ENCODE measurements at regions not wholly inside any gene's neighbourhood (a gene's known extent, or its start where the extent isn't known, plus 50 kb on each side); places are given as distances from the start of the nearest gene placed in this dataset.
"Not testable (repeated sequence)": the region's sequence is repeated elsewhere in the genome, so short reads cannot be mapped to it uniquely, and the experiment has no call there.

GRCh38 chr4:58406762-58407161 lies 1296.6 kb upstream of the IGFBP7 start:
- DNase-seq, result no peak

GRCh38 chr4:58368221-58368620 lies 1258.0 kb upstream of the IGFBP7 start:
- DNase-seq, result no peak

GRCh38 chr4:58360354-58361133 lies 1250.4 kb upstream of the IGFBP7 start:
- DNase-seq, result no peak

- no peak for DNase-seq
Observed at GRCh38 chr4:58359590-58359989, 1249.4 kb upstream of the IGFBP7 start.

- no peak for DNase-seq
Observed at GRCh38 chr4:58357947-58358346, 1247.8 kb upstream of the IGFBP7 start.

- DNase-seq, result no peak
Observed at GRCh38 chr4:58325070-58325469, 1214.9 kb upstream of the IGFBP7 start.

- DNase-seq, result no peak
Observed at GRCh38 chr4:58313444-58313843, 1203.3 kb upstream of the IGFBP7 start.

GRCh38 chr4:58303456-58303855 lies 1193.3 kb upstream of the IGFBP7 start:
- DNase-seq, result no peak

GRCh38 chr4:58301376-58301999 lies 1191.3 kb upstream of the IGFBP7 start:
- DNase-seq, result no peak

GRCh38 chr4:58286335-58286734 lies 1176.2 kb upstream of the IGFBP7 start:
- DNase-seq, result no peak

- not testable (repeated sequence) for DNase-seq
Observed at GRCh38 chr4:58280928-58281327, 1170.7 kb upstream of the IGFBP7 start.

GRCh38 chr4:58275856-58276255 lies 1165.7 kb upstream of the IGFBP7 start:
- DNase-seq, result no peak

GRCh38 chr4:58274553-58274952 lies 1164.4 kb upstream of the IGFBP7 start:
- no peak for DNase-seq

- DNase-seq, result no peak
Observed at GRCh38 chr4:58272311-58272710, 1162.1 kb upstream of the IGFBP7 start.

GRCh38 chr4:58265734-58266133 lies 1155.5 kb upstream of the IGFBP7 start:
- no peak for DNase-seq

GRCh38 chr4:58261526-58261925 lies 1151.3 kb upstream of the IGFBP7 start:
- no peak for DNase-seq

GRCh38 chr4:58254291-58254690 lies 1144.1 kb upstream of the IGFBP7 start:
- no peak for DNase-seq

GRCh38 chr4:58252656-58253055 lies 1142.5 kb upstream of the IGFBP7 start:
- DNase-seq, result no peak

- no peak for DNase-seq
Observed at GRCh38 chr4:58247792-58248191, 1137.6 kb upstream of the IGFBP7 start.

GRCh38 chr4:58225460-58225859 lies 1115.3 kb upstream of the IGFBP7 start:
- no peak for DNase-seq

- no peak for DNase-seq
Observed at GRCh38 chr4:58219179-58219578, 1109.0 kb upstream of the IGFBP7 start.

- no peak for DNase-seq
Observed at GRCh38 chr4:58216461-58216860, 1106.3 kb upstream of the IGFBP7 start.

GRCh38 chr4:58214376-58214775 lies 1104.2 kb upstream of the IGFBP7 start:
- DNase-seq, result no peak

All from anterior cingulate cortex (tissue), 58 donors.